ENCODE measurements at regions not wholly inside any gene's neighbourhood (a gene's known extent, or its start where the extent isn't known, plus 50 kb on each side); places are given as distances from the start of the nearest gene placed in this dataset.

DNA sequence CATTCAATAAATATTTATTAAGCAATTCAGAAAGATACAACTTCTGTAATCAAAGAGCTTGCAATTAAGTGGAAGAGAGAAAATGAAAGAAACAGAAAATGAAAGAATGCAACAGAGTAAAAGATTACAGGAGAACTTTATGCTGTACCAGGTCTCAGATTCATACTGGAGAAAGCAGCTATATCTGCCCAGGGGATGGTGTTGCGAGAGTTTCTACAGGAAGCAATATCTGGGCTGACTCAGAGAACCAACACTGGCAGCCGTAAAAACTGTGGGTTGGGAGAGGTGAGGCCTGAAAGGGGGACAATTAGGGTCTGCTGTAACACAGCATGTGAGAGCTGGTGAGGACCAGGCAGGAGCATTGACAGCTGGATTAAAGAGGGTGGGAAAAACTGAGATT is 256.7 kb upstream of the TCF21 start:
- DNase-seq, result no peak

DNA sequence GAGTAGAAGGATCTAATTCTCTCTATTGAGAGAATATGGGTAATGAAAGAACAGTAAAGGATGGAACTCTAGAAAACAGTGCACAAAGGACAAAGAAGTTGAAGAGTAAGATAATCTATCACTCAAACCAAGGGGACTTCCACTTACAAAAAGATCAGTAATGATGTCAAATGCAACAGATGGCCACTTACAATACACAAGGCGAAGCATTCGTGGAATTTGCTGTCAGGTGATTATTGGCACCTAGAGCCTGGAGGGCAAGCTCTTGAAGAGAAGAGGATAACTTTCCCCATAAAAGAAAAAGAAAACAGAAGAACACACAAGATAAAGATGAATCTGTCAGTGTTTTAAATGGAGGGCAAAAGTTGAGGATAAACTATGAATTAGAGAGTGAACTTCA is 256.0 kb upstream of the TCF21 start:
- no peak for DNase-seq

DNA sequence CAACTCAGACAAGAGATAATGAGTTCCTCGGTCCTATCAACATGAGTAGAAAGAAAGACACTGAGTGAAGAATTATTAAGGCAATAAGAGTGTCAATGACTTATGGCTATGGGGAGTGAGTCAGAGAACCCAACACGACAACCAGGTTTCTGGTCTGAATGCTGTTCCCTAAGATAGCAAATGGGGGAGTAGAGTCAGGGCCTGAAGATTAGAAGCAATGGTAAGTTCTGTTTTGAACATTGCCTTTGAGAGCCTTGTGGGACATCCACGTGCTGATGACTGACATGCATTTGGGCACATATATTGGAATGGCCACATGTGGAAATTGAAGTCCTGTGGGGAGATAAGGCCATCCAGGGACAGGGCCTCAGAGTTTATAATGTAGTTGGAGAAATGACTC is 254.4 kb upstream of the TCF21 start:
- no peak for DNase-seq

DNA sequence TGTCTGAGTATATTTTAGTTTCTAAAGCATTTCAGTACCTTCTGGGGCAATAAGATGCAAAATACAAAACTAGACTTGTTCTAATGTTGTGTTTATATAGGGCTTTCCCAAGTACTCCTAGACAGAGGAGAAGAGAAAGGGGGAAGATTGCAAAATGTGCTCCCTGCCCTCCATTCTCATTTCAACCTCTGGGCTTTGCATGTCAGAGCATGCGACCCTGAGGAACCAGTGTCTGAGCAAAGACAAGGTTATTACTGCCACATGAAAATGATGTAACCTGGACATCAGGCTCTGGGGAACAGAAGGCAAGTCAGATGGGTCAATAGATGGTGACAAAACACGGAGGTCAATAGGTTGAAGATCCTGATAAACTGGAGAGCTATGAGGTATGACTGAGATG is 253.5 kb upstream of the TCF21 start:
- no peak for DNase-seq

DNA sequence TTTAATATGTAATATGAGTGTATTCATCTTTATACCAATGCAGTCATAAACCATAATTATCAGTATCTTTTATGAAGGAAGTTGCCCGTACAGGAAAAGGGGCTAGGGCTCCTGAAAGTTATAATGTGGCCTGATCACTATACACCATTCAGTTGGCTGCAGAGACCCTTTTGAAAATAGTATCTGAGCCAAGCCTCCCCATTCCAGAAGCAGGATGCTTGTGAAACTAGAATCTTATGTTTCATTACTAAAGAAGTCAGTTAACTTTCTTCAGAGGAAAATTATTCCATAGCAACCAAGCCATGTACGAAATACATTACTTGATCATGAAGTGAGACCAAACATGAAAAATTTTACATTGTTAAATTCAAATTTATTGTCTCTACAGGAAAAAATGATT is 251.5 kb upstream of the TCF21 start:
- no peak for DNase-seq

DNA sequence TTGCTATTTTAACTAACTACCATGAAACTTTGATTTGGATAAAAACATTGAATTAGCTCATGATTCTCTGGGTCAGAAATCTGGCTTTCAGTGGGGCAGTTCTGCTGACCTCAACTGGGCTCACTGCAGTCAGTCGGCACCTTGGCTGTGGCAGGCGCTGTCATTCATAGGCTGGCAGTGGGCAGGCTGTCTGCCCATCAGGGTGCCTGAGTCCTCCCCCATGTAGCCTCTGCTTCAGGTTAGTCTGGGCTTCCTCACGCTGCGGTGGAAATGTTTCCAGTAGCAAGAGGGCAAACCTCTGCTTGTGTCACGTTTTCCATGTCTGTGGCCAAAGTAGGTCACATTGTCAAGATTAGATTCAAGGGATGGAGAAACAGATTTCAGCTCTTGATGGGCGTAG is 251.0 kb upstream of the TCF21 start:
- no peak for DNase-seq

DNA sequence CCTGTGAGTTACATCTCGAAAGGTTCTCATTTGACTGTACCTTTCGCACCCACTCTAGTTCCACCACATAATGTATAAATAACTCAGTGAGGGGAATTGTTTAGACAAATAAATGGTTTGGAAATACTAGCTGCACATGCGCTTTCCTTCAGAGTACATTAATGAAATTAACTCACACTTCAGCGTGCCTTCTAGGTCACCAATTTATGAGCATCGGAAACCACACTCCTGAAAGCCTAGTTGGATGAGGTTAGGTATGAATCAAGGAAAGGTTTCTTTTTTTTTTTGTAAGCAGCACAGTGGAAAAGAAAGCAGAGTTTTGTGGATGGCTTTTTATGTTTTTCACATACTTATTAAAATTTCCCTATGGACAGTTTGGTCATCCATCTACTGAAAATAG is 247.8 kb upstream of the TCF21 start:
- no peak for DNase-seq

GRCh38 chr6:133644548-133644891 is 244.4 kb upstream of the TCF21 start:
- DNase-seq, result no peak

- no peak for DNase-seq
These were observed 243.9 kb upstream of the TCF21 start for GRCh38 chr6:133644892-133645619.

- no peak for DNase-seq
These were observed 242.8 kb upstream of the TCF21 start for GRCh38 chr6:133645966-133646740.

GRCh38 chr6:133648581-133648980 is 240.3 kb upstream of the TCF21 start:
- no peak for DNase-seq

GRCh38 chr6:133671376-133671775 is 217.5 kb upstream of the TCF21 start:
- DNase-seq, result no peak

DNA sequence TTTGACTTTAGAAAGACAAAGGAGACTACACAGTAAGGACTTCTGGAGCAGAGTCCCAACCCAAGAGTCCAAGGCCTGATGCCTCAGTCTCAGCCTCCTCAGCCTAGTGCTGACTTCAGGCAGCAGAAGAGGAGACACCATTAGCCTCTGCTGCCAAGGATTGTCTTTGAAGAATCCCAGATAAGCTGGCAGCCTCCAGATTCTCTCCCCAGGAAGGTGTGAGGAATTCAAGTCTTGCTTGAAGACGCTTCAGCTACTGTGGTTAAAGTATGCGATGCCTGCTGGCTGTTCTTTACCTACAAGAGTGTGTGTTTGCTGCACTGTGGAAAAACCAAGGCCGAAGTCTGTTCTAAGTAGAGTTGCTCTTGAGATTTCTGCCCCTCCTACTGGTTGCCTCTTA is 215.9 kb upstream of the TCF21 start:
- DNase-seq, result no peak

GRCh38 chr6:133674661-133675060 is 214.3 kb upstream of the TCF21 start:
- no peak for DNase-seq

DNA sequence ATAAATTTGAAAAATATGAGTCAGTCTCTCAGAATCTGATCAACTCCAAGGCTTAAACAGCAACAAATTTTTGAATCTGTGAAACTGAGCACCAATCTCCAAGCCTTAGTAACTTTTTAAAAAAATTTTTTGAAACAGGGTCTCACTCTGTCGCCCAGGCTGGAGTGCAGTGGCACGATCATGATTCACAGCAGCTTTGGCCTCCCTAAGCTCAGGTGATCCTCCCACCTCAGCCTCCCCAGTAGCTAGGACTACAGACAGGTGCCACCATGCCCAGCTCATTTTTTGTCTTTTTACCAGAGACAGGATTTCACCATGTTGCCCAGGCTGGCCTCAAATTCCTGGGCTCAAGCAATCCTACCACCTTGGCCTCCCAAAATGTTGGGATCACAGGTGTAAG is 207.9 kb upstream of the TCF21 start:
- DNase-seq, result no peak

- DNase-seq, result no peak
These were observed 207.0 kb upstream of the TCF21 start for GRCh38 chr6:133681891-133682290.

DNA sequence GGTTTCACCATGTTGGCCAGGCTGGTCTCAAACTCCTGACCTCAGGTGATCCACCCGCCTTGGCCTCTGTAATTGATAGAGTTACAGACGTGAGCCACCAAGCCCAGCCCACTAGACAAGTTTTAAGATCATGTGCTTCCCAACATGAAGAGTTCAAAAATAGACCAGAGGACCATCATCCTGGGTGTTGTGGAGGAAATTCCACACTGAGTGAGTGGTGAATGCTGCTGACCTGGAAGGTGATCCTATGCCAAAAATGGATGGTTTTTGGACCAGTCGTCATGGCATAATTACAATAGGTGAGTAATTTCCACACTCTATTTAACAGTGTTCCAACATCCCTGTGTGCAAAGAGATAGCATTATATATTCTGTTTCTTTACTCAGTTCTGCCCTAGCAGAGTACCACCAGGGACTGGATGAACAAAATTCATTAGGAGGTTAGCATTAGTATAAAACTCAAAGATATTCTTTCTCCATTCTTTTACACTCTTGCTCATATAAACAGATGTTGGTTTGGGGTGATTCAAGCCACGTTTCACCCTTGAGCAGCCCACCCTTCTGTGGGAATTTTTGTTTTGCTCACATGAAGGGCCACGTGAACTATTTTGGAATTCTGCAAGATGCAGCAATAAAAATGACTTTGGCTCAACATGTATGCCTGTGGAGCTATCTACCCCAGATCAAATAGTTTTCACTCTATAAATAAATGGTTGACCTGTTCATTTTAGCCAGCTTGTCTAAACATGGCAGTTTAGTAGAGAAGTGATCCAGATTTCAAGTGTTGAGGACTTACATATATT is 206.2 kb upstream of the TCF21 start:
- DNase-seq, result no peak

- DNase-seq, result no peak
These were observed 205.7 kb upstream of the TCF21 start for GRCh38 chr6:133683308-133683580.

DNA sequence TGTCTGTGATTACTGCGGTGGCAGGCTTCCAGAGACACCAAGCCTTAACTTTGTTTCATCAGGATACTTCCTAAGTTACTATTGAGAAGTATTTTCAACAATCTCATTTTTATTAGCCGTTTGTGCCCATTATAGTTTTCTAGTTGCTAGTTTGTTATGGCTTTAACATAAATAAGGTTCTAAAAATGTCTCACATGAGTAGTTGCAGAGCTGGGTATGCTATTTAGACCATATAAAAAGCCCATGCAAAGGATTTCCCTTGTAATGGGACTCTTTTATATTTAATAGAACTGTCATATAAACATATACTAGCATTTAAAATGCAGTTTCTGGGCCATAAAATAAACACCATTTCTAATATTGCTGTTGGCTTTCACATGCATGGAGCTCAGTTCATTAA is 205.3 kb upstream of the TCF21 start:
- DNase-seq, result no peak

GRCh38 chr6:133688705-133689492 is 200.0 kb upstream of the TCF21 start:
- no peak for DNase-seq

- no peak for DNase-seq
These were observed 199.1 kb upstream of the TCF21 start for GRCh38 chr6:133689863-133690262.

DNA sequence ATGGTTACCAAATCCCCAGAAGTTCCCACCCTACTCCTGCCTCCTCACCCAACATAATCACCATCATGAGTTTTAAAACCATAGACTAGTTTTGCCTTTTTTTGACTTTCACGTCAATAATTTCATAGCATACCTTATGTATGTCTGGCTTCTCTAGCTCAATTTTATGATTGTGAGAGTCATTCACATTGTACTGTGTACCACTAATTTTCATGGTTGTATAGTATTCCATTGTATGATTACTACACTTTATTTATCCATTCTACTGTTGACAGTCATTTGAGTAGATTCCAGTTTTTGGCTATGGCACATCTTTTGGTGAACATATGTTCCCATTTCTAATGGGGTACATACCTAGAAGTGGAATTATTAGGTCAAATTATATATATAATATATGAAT is 195.3 kb upstream of the TCF21 start:
- no peak for DNase-seq

DNA sequence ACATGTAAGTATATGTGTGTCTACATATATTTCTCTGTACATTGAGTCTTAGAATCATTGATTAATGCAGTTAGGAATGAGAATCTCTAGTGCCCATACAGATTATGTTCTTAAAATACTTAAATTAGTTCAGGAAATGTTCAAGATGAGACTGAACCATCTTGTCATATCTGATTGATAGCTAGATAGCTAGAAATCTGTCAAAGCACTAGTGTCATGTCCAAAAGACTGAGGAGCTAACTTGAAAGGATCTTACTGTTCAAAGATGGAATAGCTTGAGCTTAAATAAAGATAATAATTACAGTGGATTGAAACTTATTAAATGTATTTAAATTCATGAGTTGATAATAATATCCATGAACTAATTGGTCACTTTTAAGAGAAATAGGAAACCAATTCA is 191.7 kb upstream of the TCF21 start:
- DNase-seq, result no peak

Data from CD4-positive, alpha-beta T cell treated with Interleukin-21 for 1 hour (primary cell).